ENCODE measurements at regions not wholly inside any gene's neighbourhood (a gene's known extent, or its start where the extent isn't known, plus 50 kb on each side); places are given as distances from the start of the nearest gene placed in this dataset.

- no peaks in the 10 kb centered on the region for H3K27me3 Mint-ChIP-seq (ENCODE audit: low read depth in 2 of 2)
- no peaks in the 10 kb centered on the region for H3K9me3 ChIP-seq (ENCODE audit: control insufficient read depth, insufficient read depth, low read length)
- ATAC-seq, result no peak
Measured at GRCh38 chr14:82094829-82095345, 561.2 kb upstream of the SEL1L start.

GRCh38 chr14:82104013-82104412 lies 570.4 kb upstream of the SEL1L start:
- Mint-ChIP-seq H3K27ac (no peak overlapping the region), H3K9me3 (peaks cover 4 to 9% of the 10 kb centered on the region in 2 donors), H3K4me3 (no peak overlapping the region), H3K27me3 (ENCODE audit: low read depth in 2 of 2) (no peaks in the 10 kb centered on the region), H3K36me3 (no peaks in the 10 kb centered on the region), H3K4me1 (no peaks in the 10 kb centered on the region)
- H3K9me3 ChIP-seq (ENCODE audit: control insufficient read depth, insufficient read depth, low read length), result no peaks in the 10 kb centered on the region
- intact Hi-C loops (cut with micrococcal nuclease), result no loop called here
- H3K4me3 ChIP-seq (ENCODE audit: low read length), result no peak overlapping the region
- WGBS (ENCODE audit: insufficient coverage), result 33% methylated on average over 1 of the region's 1 CpG
- TF ChIP-seq, protein P1, sequence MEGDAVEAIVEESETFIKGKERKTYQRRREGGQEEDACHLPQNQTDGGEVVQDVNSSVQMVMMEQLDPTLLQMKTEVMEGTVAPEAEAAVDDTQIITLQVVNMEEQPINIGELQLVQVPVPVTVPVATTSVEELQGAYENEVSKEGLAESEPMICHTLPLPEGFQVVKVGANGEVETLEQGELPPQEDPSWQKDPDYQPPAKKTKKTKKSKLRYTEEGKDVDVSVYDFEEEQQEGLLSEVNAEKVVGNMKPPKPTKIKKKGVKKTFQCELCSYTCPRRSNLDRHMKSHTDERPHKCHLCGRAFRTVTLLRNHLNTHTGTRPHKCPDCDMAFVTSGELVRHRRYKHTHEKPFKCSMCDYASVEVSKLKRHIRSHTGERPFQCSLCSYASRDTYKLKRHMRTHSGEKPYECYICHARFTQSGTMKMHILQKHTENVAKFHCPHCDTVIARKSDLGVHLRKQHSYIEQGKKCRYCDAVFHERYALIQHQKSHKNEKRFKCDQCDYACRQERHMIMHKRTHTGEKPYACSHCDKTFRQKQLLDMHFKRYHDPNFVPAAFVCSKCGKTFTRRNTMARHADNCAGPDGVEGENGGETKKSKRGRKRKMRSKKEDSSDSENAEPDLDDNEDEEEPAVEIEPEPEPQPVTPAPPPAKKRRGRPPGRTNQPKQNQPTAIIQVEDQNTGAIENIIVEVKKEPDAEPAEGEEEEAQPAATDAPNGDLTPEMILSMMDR (IDR thresholded peaks at IDR 0.05), result no peak
- ATAC-seq (no peak), DNase-seq (no peak)
- no peaks in the 10 kb centered on the region for H3K4me1 ChIP-seq (ENCODE audit: control insufficient read depth, insufficient read depth, low read length)
- H3K27me3 ChIP-seq (ENCODE audit: control insufficient read depth, insufficient read depth, low read length), result no peaks in the 10 kb centered on the region
- H3K27ac ChIP-seq (ENCODE audit: low read length), result no peak overlapping the region
- H3K36me3 ChIP-seq (ENCODE audit: control insufficient read depth, insufficient read depth, low read length), result no peaks in the 10 kb centered on the region

More at GRCh38 chr14:82094829-82095345, 561.2 kb upstream of the SEL1L start:
- TF ChIP-seq, protein P1 (IDR thresholded peaks at IDR 0.05), result no peak
- no peaks in the 10 kb centered on the region for H3K36me3 ChIP-seq (ENCODE audit: control insufficient read depth, insufficient read depth, low read length)
- no peak for DNase-seq
- no peaks in the 10 kb centered on the region for H3K36me3 Mint-ChIP-seq
- no peak overlapping the region for H3K27ac ChIP-seq (ENCODE audit: low read length)
- no peaks in the 10 kb centered on the region for H3K27me3 ChIP-seq (ENCODE audit: control insufficient read depth, insufficient read depth, low read length)
- H3K4me3 ChIP-seq (ENCODE audit: low read length), result no peak overlapping the region
- WGBS (ENCODE audit: insufficient coverage), result 86% methylated on average over 4 of the region's 5 CpGs
- H3K4me1 Mint-ChIP-seq, result no peaks in the 10 kb centered on the region
- intact Hi-C loops (cut with micrococcal nuclease), result no loop called here
- H3K4me1 ChIP-seq (ENCODE audit: control insufficient read depth, insufficient read depth, low read length), result no peaks in the 10 kb centered on the region
- no peak overlapping the region for H3K4me3 Mint-ChIP-seq
- no peak overlapping the region for H3K27ac Mint-ChIP-seq
- H3K9me3 Mint-ChIP-seq, result peaks cover 5 to 13% of the 10 kb centered on the region in 2 donors

- Histone ChIP-seq H3K4me1 (ENCODE audit: control insufficient read depth, insufficient read depth, low read length) (no peaks in the 10 kb centered on the region), H3K27ac (ENCODE audit: low read length) (no peak overlapping the region), H3K4me3 (ENCODE audit: low read length) (no peak overlapping the region), H3K9me3 (ENCODE audit: control insufficient read depth, insufficient read depth, low read length) (no peaks in the 10 kb centered on the region), H3K36me3 (ENCODE audit: control insufficient read depth, insufficient read depth, low read length) (no peaks in the 10 kb centered on the region), H3K27me3 (ENCODE audit: control insufficient read depth, insufficient read depth, low read length) (no peaks in the 10 kb centered on the region)
- Mint-ChIP-seq H3K27me3 (ENCODE audit: low read depth in 2 of 2) (no peaks in the 10 kb centered on the region), H3K36me3 (no peaks in the 10 kb centered on the region), H3K27ac (no peak overlapping the region), H3K9me3 (peaks cover 9 to 24% of the 10 kb centered on the region in 2 donors), H3K4me3 (no peak overlapping the region), H3K4me1 (no peaks in the 10 kb centered on the region)
- intact Hi-C loops (cut with micrococcal nuclease), result no loop called here
- ATAC-seq, result no peak
- 44% methylated on average over 1 of the region's 1 CpG for WGBS (ENCODE audit: insufficient coverage)
- TF ChIP-seq, protein P1 (IDR thresholded peaks at IDR 0.05), result no peak
- DNase-seq, result no peak
Measured at GRCh38 chr14:82112210-82112839, 578.7 kb upstream of the SEL1L start.

- Histone ChIP-seq H3K36me3 (ENCODE audit: control insufficient read depth, insufficient read depth, low read length) (no peaks in the 10 kb centered on the region), H3K9me3 (ENCODE audit: control insufficient read depth, insufficient read depth, low read length) (no peaks in the 10 kb centered on the region), H3K27me3 (ENCODE audit: control insufficient read depth, insufficient read depth, low read length) (no peaks in the 10 kb centered on the region), H3K4me3 (ENCODE audit: low read length) (no peak overlapping the region), H3K4me1 (ENCODE audit: control insufficient read depth, insufficient read depth, low read length) (no peaks in the 10 kb centered on the region), H3K27ac (ENCODE audit: low read length) (no peak overlapping the region)
- Mint-ChIP-seq H3K4me1 (no peaks in the 10 kb centered on the region), H3K27ac (no peak overlapping the region), H3K4me3 (no peak overlapping the region), H3K27me3 (ENCODE audit: low read depth in 2 of 2) (no peaks in the 10 kb centered on the region), H3K36me3 (no peaks in the 10 kb centered on the region), H3K9me3 (peaks cover 10 to 27% of the 10 kb centered on the region in 2 donors)
- DNase-seq (no peak), ATAC-seq (no peak)
- TF ChIP-seq, protein P1 (IDR thresholded peaks at IDR 0.05), result no peak
- WGBS (ENCODE audit: insufficient coverage), result no CpG with 5 or more reads among the region's 2 CpGs
- intact Hi-C loops (cut with micrococcal nuclease), result no loop called here
Measured at GRCh38 chr14:82113007-82113406, 579.4 kb upstream of the SEL1L start.

Measured in natural killer cell (primary cell).